CD4-positive, alpha-beta T cell treated with Interleukin-2 at 100 ng/mL for 4 hours (primary cell): ENCODE measurements at regions not wholly inside any gene's neighbourhood (a gene's known extent, or its start where the extent isn't known, plus 50 kb on each side); places are given as distances from the start of the nearest gene placed in this dataset.
"Not testable (repeated sequence)": the region's sequence is repeated elsewhere in the genome, so short reads cannot be mapped to it uniquely, and the experiment has no call there.

Source experiments
- DNase-seq: peaks from one replicate; pipeline ENCODE4 v3.0.0-alpha.2; 2020; ENCODE audit warnings: low spot score

GRCh38 chr4:10388146-10388545 lies 69.1 kb downstream of the ZNF518B start:
- DNase-seq, result not testable (repeated sequence)

GRCh38 chr4:10385994-10386394 lies 71.2 kb downstream of the ZNF518B start:
- no peak for DNase-seq

- DNase-seq, result no peak
These were observed 72.3 kb downstream of the ZNF518B start for GRCh38 chr4:10384974-10385373.

DNA sequence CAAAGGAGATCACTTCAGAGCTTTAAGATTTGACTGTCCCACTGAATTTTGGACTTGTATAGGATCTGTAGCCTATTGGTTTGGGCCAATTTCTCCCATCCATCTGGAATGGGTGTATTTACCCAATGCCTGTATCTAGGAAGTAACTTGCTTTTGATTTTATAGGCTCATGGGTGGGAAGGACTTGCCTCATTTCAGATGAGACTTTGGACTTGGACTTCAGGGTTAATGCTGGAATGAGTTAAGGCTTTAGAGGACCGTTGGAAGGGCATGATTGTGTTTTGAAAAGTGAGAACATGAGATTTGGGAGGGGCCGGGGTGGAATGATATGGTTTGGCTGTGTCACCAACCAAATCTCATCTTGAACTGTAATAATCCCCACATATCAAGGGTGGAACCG lies 73.8 kb downstream of the ZNF518B start:
- DNase-seq, result no peak

- not testable (repeated sequence) for DNase-seq
These were observed 75.1 kb downstream of the ZNF518B start for GRCh38 chr4:10382171-10382570.

- DNase-seq, result no peak
These were observed 76.1 kb downstream of the ZNF518B start for GRCh38 chr4:10381146-10381545.

- DNase-seq, result no peak
These were observed 76.5 kb downstream of the ZNF518B start for GRCh38 chr4:10380735-10381134.

GRCh38 chr4:10371869-10372471 lies 85.3 kb downstream of the ZNF518B start:
- DNase-seq, result no peak

GRCh38 chr4:10371121-10371520 lies 86.1 kb downstream of the ZNF518B start:
- no peak for DNase-seq

DNA sequence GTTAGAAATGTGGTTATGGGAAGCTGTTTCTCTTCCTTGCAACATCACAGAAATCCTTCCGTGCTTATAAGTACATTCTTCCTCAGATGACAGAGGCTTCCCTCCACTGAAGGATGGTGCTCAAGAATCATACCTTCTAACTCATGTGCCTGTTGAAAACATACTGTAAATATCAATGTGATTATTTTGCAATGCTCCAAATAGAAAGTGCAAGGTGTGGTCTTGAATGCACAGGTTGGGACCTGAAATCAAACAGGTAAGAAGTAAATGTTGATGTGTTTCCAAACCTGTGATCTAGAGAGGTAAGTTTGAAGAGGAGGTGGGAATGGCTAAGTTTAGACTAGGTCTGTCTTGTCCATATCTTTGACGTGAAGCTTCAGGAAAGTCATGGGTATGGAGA lies 87.7 kb downstream of the ZNF518B start:
- DNase-seq, result no peak

DNA sequence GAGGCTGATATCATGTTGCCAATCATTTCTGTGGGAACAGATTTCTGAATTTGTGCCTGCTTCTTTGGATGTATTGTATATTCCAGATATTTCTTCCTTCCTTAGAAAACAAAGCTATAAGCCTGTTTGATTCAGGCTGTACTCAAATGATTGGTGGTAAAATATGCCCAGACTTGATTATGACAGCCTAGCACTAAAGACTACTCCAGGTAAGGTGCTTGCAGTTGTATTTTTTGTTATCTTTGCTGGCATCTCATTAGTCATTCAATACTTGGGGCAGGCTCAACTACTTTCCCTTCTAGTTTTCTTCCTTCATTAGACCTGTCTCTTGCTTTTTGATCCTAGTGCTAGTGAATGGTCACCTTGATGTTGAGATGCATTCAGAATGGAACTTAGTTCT lies 90.6 kb downstream of the ZNF518B start:
- DNase-seq, result no peak

- no peak for DNase-seq
These were observed 93.0 kb downstream of the ZNF518B start for GRCh38 chr4:10364194-10364593.

- no peak for DNase-seq
These were observed 102.5 kb downstream of the ZNF518B start for GRCh38 chr4:10354746-10355145.

GRCh38 chr4:10354225-10354624 lies 103.0 kb downstream of the ZNF518B start:
- no peak for DNase-seq

DNA sequence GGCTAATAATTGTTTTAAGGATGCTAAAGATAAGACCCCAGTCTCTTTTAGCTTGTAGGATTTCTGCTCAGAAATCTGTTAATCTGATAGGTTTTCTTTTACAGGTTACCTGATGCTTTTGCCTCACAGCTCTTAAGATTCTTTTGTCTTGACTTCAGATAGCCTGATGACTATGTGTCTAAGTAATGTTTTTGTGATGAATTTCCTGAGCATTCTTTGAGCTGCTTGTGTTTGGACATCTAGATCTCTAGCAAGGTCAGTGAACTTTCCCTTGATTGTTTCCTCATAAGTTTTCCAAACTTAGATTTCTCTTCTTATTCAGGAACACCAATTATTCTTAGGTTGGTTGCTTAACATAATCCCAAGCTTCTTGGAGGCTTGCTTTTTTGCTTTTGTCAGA lies 104.1 kb downstream of the ZNF518B start:
- DNase-seq, result no peak

- no peak for DNase-seq
These were observed 109.0 kb downstream of the ZNF518B start for GRCh38 chr4:10348241-10348640.

- no peak for DNase-seq
These were observed 109.4 kb downstream of the ZNF518B start for GRCh38 chr4:10347815-10348214.

DNA sequence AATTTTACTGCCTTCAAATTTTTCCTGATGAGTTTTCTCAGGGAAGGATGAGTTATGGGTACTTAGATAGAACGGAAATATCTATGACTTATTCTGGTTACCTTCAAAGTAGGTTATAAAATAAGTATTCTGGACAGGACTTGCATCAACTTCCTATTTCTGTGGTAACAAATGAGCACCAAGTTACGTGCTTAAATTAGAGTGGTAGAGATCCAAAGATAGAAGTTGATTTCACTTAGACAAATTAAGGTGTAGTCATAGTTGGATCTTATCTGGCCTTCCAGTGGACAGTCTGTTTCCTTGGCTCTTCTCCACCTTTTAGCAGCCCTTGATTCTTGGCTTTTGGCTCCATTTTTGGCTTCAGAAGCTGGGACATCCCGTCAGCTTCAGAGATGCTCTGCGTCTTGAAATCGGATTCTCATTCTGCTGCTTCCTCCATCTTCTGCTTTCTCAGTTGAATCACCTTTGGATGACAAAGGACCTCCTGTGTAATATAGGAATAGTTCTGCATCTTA lies 109.9 kb downstream of the ZNF518B start:
- no peak for DNase-seq

GRCh38 chr4:10346023-10346422 lies 111.2 kb downstream of the ZNF518B start:
- no peak for DNase-seq

- DNase-seq, result no peak
These were observed 111.8 kb downstream of the ZNF518B start for GRCh38 chr4:10345381-10345784.

- no peak for DNase-seq
These were observed 112.4 kb downstream of the ZNF518B start for GRCh38 chr4:10344824-10345223.

DNA sequence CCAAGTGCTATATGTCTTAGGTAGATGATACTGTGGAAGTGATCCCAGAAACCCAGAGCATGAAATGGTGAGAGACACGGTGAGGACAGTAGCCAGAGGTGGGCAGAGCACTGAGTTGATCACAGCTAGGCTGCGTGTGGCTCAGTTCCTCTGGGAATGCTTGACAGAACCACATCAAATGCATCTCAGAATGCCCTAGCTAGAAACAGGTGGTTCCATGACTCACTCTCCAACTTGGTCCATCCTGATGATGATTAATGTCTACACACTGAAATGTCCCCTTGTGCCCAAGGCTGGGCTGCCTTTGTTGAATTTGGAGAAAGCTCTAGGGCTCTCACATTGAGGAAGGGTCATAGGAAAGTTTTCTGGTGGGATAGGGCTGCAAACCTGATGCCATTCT lies 113.6 kb downstream of the ZNF518B start:
- DNase-seq, result no peak

DNA sequence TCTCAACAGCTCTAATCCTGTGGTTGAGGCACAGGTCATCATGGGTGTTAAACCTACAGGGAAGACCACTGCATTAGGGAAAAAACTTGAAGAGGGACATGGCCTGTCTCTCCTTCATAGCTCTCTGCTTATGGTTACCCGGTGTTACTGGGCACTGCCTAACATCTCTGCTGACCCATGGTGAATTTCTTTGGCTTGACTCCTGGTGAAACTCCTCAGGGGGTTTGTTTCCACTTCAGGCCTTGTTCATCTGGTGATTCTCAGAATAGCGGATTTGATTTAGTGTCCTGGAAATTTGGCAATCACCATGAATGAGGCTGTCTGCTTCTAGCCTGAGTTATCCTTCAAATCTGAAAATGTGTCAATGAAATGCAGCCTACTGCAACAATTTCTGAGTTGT lies 114.4 kb downstream of the ZNF518B start:
- no peak for DNase-seq

DNA sequence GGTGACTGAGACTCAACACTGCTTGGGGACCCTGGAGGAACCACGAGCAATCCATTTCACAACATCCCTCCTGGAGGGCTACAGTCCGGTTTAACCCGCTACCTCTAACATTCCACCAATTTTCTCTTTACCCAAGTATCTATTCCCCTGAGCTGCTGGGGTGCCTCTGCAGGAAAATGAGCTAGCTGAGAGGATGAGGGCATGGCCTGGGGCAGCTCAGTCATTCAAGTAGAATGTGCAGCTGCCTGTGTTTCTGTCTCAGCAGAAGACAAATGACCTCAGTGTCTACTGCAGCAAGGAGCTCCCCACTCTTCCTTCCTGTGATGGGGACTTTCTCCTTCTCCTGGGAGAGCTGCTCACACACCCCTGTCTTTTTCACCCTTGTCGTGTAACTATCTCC lies 120.8 kb downstream of the ZNF518B start:
- DNase-seq, result no peak
